GM23248 (cell line): ENCODE measurements at regions not wholly inside any gene's neighbourhood (a gene's known extent, or its start where the extent isn't known, plus 50 kb on each side); places are given as distances from the start of the nearest gene placed in this dataset.

Experiments used
- EZH2 ChIP-seq: fragments of 200-600 bp; sonication (generic); IDR thresholded peaks from 2 replicates; pipeline ENCODE4 v1.6.1; 2018; ENCODE audit warnings: antibody characterized with exemption, mild to moderate bottlenecking; ENCODE audit not compliant: insufficient read depth, poor library complexity, severe bottlenecking
- EZH2phosphoT487 ChIP-seq: fragments of 200-600 bp; sonication (generic); IDR thresholded peaks from 2 replicates; pipeline ENCODE4 v1.6.1; 2018; ENCODE audit warnings: antibody characterized with exemption, moderate library complexity, mild to moderate bottlenecking, low read depth; ENCODE audit not compliant: insufficient read depth

GRCh38 chr4:112069110-112069509 lies 76.1 kb upstream of the FAM241A start:
- TF ChIP-seq EZH2 = no peak
- TF ChIP-seq EZH2phosphoT487 = no peak
